ENCODE measurements at regions not wholly inside any gene's neighbourhood (a gene's known extent, or its start where the extent isn't known, plus 50 kb on each side); places are given as distances from the start of the nearest gene placed in this dataset.

DNA sequence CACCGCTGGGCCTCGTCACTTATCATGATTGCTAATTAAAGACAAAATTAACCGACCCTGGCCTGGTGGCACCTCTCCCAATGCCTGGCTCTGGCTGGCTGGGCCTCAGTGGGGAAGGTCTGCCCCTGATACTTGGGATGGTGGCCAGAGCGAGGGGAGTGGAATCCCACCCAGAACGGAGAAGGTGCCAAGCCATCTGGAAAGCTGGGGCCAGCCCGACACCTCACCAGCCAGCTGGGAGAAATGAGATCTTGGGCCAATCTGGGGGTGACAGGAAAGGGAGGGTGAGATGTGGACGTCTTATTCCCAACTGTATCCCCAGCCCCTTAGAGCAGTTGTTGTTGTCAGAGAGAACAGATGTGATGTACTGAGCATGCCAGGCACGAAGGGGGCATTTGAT lies 215.0 kb upstream of the PWP1 start:
- TF ChIP-seq POLR2AphosphoS5 (IDR thresholded peaks at IDR 0.05; ENCODE audit: insufficient read depth, low read depth, low read length) (no peak), EZH2 (IDR thresholded peaks at IDR 0.05; ENCODE audit: borderline replicate concordance, low read depth, low read length, severe bottlenecking) (no peak), POLR2A (IDR thresholded peaks at IDR 0.05; ENCODE audit: low read depth, low read length) (no peak), JUN (IDR thresholded peaks at IDR 0.05; ENCODE audit: borderline replicate concordance, insufficient read depth, insufficient read length, low read depth) (no peak), FOS (IDR thresholded peaks at IDR 0.05; ENCODE audit: borderline replicate concordance, insufficient read depth, low read length) (no peak), GATA2 (IDR thresholded peaks at IDR 0.05; ENCODE audit: insufficient read depth, insufficient read length, low read depth, low read length) (no peak)
- TF ChIP-seq, protein P1, sequence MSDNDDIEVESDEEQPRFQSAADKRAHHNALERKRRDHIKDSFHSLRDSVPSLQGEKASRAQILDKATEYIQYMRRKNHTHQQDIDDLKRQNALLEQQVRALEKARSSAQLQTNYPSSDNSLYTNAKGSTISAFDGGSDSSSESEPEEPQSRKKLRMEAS (IDR thresholded peaks at IDR 0.05; ENCODE audit: insufficient read depth, insufficient read length): no peak
- TF ChIP-seq, protein P2, sequence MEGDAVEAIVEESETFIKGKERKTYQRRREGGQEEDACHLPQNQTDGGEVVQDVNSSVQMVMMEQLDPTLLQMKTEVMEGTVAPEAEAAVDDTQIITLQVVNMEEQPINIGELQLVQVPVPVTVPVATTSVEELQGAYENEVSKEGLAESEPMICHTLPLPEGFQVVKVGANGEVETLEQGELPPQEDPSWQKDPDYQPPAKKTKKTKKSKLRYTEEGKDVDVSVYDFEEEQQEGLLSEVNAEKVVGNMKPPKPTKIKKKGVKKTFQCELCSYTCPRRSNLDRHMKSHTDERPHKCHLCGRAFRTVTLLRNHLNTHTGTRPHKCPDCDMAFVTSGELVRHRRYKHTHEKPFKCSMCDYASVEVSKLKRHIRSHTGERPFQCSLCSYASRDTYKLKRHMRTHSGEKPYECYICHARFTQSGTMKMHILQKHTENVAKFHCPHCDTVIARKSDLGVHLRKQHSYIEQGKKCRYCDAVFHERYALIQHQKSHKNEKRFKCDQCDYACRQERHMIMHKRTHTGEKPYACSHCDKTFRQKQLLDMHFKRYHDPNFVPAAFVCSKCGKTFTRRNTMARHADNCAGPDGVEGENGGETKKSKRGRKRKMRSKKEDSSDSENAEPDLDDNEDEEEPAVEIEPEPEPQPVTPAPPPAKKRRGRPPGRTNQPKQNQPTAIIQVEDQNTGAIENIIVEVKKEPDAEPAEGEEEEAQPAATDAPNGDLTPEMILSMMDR (IDR thresholded peaks at IDR 0.05; ENCODE audit: extremely low read depth in 1 of 2, insufficient read depth in 1 of 2, low read depth in 1 of 2, low read length in 2 of 2): no peak
